HG03520 (cell line): ENCODE measurements at regions not wholly inside any gene's neighbourhood (a gene's known extent, or its start where the extent isn't known, plus 50 kb on each side); places are given as distances from the start of the nearest gene placed in this dataset.

ENCODE experiments used
- ATAC-seq: cut with Tn5 transposase; IDR thresholded peaks from one replicate; pipeline ENCODE4 v1.9.1; 2021; ENCODE audit warnings: mild to moderate bottlenecking, moderate library complexity; ENCODE audit not compliant: unreplicated experiment

DNA sequence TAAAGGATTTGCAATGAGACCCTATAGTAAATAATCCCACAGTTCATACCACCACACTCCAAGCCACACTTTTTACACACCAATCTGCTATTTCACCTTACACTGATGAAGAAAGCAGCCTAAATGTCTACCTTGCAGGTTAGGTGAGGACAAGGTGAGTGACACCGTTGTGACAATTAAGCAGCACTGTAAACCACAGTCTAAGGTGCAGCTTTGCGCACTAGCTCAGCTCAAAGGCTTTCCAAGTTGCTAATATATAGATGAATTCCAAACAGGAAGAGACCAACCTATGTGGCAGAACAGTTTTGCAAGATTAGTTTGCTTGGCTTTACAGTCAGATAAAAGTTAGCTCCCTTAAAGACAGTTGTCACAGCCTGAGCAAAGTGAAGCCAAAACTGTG lies 429.5 kb upstream of the MARCKS start:
- no peak for ATAC-seq

DNA sequence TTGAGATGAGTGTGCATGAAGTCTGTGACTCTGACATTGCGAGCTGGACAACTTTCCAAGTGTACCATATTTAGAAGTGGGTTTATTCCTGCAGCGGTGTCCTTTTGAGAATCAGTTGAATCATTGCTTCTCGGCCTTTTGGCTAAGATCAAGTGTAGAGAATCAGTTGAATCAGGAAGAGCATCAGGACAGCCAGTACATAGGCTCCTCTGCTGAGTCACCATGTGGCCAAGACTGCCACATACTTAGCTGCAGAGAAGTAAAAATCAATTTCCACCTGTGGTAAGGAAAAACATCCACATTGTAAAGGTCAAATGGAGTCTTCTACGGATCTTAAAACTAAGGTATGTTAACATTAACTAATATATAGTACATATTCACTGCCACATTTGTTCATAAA lies 428.4 kb upstream of the MARCKS start:
- ATAC-seq, result no peak

DNA sequence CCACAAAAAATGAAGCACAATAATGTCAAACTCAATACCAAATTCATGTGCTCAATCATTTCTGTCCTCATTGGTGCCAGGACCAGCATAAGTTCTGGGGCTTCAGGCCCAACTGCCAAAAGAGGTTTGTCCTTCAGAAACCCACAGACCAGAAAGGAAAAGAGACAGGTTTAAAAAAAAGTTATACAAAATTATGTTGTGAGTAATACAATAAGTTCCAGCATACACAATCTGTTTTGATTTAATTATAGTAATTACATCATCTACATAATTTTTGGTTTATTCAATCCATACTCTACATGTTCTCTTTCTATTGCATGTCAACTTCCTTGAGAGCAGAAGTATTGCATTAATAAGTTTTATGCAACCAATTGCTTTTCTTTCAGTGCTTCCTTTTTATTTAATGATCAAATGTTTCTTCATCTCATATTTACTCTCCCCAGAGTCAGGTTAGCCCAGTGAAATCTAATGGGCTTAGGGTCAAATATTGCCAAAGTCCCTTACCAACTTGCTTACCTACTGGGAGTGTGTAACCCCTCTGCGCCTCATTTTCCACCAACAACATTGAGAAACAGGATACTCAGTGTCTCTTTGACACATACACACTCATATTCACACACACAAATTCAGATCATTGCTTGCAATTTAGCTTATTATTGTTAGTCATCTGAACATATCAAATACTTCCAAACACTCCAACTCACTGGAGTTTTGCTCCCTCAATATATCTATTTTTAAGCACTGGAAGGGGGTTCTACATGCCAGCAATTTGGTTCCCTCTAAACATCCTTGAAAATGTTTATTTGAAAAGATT lies 424.4 kb upstream of the MARCKS start:
- no peak for ATAC-seq

DNA sequence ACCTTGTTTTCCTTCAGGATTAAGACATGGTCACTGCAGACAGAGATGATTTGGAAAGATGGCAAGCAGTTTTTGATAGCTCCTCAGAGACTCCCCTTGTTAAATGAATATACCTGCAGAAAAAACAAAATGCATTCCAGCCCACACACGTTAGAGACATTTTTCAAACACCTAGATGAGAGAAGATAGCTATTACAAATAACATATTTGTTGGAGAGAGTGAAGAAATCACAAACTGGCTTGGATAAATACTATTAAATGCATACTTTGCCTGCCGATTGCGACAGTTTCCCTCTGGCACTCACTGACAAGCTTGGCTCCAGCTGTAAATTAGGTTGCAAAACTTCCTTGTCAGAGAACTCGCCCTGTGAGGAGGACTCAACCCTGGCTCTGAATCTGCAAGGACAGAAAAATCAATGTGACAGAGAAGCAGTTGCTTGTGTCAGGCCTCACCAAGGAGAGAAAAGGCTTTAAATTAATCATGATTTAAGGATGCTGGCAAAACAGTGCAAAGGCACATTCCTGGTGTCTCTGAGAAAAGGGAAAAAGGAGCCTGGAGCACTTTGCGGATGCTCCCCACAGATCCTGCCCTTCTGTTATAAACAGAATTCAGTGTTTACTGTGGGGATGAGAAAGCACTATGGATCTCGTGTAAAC lies 423.7 kb upstream of the MARCKS start:
- ATAC-seq, result no peak

DNA sequence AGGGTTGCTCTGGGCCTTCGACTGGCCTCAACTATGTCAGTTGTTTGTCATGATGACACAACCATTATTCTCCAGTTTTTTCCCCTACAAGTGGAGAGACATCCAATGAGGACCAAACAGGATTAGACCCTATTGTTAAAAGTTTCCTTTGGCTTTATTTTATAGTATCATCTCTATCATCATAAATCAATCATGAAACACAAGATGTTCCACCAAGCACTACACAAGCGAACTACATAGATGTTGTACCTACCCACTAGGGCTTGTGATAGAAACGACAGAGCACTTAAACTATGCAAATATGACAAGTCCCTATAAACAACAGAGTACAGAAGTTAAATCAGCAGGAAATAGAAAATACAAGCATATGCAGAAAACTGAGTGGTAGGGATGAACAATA lies 422.5 kb upstream of the MARCKS start:
- no peak for ATAC-seq

DNA sequence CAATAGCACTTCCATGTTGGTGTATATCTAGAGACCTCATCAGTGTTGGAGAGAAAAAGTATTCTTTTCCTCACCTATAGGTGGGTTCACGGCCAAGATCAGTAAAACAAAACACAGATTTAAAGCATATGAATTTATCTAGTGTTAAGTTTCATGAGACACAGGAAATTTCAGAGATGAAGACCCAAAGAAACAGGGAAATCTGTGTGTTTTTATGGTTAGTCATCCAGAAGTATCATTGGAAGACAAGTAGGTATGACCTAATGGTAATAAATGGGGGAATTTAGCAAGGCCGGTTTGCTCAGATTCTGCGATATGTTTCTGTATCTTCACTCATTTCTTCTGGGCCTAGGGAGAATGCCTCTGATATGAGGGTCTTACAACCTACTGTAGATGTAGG lies 419.6 kb upstream of the MARCKS start:
- ATAC-seq, result no peak

DNA sequence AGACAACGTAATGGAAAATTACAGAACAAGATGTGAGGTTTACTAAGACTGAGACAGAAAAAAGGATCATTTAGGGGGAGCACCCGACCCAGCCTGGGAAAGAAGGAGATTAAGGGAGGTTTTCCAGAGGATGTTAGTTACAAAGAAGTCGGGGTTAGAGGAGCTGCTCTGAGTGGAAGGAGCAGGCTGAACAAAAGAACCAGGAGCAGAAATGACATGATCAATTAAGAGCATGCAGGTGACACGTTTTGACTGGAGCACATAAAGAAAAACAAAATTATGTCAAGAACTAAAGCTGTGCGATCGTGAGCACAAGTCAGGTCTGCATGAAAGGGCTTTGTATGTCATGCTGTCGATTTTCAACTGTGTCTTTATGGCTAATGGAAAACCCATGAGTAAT lies 417.3 kb upstream of the MARCKS start:
- no peak for ATAC-seq

DNA sequence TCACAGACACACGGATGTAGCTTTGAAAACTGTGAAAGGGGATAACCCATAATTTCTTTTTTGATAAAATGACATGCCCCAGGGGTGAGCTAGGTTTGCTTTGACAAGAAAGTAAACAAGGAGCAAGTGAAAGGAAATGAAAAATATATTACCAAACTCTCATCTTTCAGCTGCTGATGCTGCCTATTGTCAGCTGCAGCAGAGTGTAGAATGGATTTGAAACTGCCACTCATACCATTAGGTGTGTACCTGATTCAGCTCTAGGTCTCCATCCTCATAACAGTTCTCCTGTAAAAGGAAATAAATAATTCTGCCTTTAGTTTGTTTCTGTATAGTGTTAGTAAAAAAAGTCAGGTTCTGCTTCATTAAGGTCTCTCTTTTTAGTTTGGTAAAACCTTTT lies 415.1 kb upstream of the MARCKS start:
- no peak for ATAC-seq

DNA sequence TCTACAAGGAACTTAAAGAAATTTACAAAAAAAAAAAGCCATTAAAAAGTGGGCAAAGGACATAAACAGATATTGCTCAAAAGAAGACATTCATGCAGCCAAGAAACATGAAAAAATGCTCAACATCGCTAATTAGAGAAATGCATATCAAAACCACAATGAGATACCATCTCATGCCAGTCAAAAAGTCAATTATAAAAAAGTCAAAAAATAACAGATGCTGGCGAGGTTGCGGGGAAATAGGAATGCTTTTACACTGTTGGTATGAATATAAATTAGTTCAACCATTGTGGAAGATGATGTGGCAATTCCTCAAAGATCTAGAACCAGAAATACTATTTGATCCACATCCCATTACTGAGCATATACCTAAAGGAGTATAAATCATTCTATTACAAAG lies 411.9 kb upstream of the MARCKS start:
- ATAC-seq, result no peak

DNA sequence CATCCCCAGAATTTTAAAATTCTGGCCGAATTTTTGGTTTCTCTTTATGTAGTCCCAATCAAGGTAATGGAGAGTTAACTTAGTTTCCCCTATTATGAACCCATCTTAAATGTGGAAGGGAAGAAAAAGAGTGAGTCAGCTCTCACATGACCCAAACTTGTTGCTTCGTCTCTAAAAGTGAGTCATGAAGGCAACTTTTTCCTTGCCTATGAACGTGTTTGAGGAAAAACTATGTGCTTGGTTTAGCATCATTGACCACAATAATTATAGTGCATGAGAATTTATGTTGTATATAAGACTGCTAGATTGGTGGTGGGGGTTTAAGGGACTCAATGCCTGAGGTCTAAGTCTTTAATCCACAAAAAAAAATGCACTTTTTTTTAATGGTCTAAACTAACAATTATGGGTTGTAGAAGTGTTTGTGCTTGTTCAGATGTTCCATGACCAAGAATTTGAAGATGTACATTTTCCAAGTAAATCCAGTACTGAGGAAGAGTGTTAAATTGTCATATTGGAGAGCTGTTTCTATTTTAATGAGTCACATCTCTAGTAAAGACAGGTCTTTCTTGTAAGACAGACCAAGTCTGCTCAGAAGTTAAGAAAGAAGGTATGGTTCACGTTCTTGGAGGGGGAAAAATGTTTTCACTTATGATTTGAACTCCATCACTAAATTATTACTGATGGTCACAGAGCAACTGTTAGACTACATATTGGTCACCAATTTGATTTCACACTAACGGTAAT lies 409.9 kb upstream of the MARCKS start:
- no peak for ATAC-seq

DNA sequence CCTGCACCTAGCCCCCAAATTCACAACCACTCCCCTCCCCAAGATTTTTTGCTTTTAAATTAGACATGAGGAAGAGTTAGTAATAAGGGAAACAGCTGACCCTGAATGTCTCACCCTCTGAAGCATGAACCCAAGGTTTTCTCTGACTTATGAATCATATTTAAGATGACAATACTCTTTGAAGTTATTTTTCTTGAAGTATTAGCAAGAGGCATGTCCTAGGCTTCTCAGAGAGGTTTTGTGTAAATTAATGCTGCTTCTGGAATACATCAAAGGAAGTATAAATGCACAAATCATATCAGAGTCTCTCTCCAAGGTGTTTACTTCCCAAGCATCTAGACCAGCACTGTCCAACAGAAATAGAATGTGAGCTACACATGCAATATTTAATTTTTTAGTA lies 408.1 kb upstream of the MARCKS start:
- ATAC-seq, result no peak

DNA sequence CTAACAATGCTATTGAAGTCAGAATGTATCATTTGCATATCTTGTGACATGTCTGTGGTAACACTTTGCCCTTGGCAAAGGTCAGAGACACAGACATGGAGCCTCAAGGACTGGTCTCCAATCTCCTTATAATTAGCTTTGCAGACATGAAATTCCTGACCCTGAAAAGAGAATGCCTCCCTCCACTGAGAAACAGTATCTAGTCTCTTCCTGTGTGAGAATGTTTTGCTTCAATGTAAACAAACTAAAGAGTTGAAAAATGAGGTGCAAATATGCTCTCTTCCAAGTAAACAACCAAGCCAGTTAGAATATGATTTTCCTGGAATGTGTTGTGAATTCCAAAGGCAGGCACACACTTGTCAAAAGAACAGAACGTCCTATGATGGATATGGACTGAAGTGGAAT lies 407.1 kb upstream of the MARCKS start:
- no peak for ATAC-seq

DNA sequence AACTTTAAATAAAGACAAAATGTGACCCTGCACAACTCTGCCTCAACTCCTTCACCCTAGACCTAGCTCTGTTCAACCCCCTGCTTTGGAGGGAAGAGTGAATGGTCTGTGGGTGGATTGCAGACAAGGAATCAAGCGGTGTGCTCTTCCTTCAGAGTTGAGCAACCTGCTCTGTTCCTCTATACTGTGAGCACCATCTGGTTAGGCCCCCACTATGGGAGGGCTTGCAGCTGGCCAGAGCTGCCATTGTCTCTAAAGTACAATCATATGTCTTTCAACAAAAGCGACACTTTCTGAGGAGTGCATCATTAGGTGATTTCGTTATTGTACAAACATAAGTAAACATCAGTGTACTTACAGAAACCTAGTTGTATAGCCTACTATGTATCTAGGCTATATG lies 406.1 kb upstream of the MARCKS start:
- no peak for ATAC-seq

DNA sequence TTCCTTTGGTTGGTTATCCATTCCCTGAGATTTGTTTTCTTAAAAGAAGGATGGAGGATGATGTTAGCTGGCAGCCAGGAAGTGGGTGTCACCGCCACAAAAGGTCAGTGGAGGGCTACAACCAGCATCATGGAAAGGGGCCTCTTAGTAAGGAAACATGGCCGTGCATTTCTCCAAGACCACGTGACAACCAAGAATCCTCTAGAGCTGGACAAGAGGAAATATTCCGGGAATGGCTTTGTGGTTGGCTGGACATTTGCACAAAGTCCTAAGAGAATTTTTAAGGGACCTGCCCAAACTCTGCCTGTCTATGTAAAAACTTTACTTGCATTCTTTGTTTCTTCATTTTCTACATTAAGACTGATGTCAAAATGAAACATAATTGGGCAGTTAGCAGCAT lies 399.9 kb upstream of the MARCKS start:
- no peak for ATAC-seq

DNA sequence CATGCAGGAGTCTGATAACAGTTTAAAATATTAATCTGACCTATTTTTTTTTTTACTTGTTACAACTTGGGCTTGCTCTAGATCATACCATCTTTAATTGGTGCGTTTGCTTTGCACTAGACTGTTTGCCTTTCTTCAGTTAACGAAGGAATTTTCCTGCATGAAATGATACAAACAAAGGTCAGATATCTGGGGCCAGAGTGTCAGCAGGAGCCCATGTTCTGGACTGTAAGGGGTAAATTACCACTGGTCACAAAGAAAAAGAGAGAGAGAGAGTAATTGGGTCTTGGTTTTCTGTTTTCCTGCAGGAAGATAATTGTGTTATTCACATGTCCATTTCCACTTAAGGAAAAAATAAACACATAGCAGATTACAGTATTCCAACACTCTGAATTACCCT lies 399.4 kb upstream of the MARCKS start:
- no peak for ATAC-seq

DNA sequence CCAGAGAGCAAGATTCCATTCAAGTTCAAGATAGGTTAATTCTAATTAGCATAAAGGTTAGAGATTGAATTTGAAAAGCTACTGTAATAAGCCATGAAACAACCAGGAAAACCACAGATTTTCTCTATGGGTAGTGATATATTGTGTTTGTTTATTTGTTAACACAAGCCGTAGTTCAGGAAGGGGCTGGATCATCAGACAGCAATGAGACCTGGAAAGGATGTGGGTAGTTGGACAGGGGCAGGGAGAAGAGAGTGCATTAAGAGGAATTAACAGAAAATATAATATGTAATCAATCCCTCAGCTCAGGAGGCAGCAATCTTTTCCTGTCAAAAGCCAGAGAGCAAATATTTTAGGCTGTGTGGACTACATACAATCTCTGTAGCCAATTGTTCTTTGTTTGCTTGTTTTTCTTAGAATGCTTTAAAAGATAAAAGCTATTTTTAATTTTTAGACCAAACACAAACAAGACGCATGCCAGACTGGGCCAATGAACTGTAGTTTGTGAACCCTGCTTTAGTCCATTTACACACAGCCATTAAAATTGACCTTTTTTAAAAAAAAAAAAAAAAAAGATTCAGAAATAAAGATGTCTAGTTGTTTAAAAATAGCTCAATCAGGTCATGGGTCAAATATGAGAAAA lies 398.7 kb upstream of the MARCKS start:
- no peak for ATAC-seq

DNA sequence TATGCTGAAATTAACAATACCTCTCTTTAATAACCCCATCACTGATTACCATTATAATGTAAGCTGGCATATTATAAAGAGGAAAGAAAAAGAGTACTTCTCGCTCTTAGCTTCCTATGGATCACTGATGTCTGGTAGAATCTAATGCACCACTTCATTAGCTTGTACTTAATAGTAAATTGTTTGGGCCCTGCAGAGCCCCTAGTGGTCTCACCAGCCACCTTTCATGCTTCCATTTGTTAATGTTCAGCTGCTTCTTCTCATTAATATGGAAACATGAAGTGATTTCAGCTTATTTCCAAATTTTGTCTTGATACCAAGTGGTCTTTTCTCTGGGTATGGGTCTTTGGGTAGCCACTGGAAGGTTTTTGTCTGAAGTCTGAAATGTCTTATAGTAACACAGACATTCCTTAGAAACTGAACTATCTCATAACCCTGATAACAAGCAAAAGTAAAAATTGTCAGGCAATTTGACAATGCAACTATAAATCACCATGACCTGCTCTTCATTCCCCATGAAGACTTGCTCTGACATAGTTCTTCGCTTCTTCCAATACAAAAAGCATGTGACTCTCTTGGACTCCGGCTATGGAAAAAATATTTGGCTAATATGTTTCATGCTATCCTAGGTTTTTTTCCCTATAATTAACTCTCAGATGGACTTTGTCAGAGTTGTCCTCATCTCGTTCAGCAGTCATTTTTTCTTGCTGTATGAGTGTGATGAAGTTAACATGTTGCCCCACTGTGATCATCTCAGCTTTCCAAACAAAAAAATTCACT lies 395.8 kb upstream of the MARCKS start:
- no peak for ATAC-seq

DNA sequence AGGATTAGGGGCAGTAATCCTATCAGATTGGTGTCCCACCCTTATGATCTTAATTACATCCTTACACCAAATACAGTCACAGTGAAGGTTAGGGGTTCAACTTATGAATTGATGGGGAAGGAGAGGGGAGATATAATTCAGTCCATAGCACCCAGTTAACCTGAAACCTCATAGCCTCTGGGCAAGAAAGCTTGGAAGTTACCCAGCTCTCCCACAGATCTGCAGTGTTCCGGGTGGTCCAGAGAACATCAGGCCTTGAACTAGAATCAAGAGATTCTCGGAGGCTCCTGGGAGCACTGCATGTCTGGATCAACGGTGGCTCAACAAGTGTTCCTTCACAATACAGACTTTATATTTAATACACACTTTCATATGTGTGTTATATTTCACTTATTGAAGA lies 392.6 kb upstream of the MARCKS start:
- ATAC-seq, result no peak

DNA sequence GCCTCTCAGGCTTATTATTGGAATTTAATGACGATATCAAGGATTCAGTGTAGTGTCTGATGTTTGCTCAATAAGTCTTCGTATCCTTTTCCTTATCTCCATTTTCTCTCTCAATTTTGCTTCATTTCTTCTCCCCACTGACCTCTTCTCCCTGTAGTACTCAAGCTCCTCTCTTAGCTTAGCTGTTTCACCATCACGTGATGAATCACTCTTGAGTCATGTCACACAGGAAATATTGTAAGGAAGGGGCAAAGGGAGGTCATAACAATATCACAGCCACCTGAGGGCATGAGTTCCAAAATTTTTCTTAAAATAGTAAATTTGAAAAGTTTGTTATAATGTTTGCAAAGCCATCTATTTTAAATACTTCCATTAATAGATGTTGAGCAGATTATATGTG lies 392.2 kb upstream of the MARCKS start:
- ATAC-seq, result no peak

DNA sequence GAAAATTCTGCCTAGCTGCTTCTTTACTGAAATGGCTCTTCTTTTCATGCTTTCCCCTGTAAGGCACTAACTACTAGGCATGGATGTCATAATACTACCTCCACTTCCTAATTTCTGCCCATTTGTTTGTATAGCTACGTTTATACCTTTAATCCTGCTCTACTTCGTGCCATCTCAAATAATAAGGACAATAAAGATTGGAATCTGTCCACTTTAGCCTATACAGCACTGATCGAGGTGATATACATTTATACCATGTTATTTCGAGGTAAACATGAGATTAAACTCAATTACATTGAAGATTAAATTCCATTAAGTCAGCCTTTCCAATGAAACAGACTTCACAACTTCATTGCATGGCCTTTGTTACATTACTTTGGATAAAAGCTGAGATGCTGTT lies 390.6 kb upstream of the MARCKS start:
- ATAC-seq, result no peak

DNA sequence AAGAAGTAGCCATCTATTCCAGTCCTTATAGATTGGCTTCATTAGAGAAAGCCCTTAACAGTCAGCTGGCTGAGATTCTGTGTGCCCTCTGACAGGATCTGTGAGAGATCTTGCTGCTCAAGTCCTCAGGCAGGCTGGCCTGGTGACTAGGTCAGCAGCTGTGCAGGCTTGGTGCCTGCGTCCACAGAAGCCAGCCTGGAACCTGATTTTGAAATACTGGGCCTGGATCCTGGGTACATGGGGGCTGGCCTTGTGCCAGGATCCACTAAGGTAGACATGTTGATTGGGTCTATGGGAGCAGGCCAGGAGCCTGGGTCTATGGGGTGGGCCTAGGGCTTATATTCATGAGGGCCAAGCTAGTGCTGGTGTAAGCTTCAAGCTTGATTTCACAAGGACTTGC lies 381.8 kb upstream of the MARCKS start:
- ATAC-seq, result no peak
